Activated CD4-positive, alpha-beta T cell treated with anti-CD3 and anti-CD28 coated beads for 48 hours (primary cell): ENCODE measurements at regions not wholly inside any gene's neighbourhood (a gene's known extent, or its start where the extent isn't known, plus 50 kb on each side); places are given as distances from the start of the nearest gene placed in this dataset.

Experiments used
- DNase-seq: peaks from one replicate; pipeline ENCODE4 v3.0.0-alpha.2; 2020

DNA sequence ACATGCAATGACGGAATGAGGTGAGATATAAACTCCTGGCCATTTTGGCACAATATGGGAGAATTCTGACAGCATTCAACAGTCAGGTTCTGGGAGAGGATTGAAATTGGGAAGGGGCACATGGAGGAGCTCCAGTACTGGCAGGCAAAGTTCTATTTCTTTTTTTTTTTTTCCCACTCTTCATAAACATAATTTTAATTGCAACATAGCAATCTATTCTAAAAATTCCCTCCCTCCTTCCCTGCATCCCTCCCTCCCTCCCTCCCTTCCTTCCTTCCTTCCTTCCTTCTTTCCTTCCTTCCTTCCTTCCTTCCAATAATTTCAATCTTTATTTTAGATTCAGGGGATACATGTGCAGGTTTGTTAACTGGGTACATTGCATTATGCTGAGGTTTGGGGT lies 93.2 kb downstream of the PTCSC3 start:
- DNase-seq = no peak

DNA sequence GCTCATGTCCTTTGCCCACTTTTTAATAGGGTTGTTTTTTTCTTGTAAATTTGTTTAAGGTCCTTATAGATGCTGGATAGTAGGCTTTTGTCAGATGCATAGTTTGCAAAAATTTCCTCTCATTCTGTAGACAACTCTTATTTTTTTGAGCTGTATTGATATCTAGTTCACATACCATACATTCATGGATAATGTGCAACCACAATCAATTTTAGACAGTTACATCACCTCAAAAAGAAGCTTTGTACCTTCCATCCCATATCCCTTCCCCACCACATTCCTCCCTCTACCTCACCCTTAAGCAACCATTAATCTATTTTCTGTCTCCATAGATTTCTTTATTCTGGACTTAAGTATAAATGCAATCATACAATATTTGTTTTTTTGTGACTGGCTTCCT lies 98.4 kb downstream of the PTCSC3 start:
- no peak for DNase-seq

DNA sequence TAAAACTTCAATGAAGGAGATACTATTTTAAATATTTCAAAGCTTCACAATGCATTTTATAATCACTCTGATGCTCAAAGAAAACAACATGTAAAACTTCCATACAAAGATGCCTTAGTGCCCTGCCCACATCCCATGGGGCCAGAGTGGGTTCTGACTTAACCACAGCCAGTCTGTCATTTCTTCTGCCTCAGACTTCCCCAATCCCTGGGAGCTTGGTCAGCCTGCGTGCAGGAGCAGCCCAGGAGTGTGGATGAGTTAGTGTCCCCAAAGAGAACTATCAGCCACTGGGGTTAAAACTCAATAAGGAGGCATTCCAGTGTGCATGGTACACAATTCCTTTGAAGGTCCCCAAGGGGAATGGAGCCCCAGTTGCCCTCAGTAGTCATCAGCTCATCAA lies 100.3 kb downstream of the PTCSC3 start:
- DNase-seq = no peak

DNA sequence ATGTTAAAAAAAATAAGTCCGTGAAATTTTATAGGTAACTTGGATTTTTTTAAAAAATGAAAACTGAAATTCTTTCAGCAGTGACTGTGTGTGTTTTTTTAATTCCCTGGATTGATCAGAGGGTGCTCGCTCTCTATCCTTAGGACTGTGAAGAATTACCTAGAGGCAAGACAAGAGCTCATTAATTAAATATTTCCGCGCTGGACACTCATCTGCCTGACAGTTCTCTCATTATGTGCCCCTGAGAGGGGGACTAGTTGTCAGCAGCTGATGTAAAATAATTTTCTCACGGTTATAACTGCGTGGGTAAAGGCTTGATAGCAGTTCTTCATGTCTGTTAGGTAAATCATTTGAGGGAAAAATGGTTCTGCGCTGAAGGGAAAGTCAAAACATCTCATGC lies 101.3 kb downstream of the PTCSC3 start:
- DNase-seq = no peak

DNA sequence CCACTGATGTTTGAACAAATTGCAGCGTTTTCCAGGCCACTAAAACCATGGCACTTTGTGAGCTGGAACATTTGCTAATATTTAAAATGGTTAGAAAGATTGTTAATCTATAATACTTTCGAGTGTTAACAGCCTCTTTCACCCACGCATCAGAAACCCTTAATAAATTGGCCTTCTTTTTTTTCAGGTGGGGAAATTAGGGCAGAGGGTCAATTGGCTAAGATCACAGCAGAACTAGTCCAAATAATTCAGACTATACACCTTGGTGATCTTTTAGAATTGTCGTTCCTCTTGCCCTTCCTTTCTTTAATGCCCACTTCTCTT lies 105.8 kb downstream of the PTCSC3 start:
- DNase-seq = no peak

DNA sequence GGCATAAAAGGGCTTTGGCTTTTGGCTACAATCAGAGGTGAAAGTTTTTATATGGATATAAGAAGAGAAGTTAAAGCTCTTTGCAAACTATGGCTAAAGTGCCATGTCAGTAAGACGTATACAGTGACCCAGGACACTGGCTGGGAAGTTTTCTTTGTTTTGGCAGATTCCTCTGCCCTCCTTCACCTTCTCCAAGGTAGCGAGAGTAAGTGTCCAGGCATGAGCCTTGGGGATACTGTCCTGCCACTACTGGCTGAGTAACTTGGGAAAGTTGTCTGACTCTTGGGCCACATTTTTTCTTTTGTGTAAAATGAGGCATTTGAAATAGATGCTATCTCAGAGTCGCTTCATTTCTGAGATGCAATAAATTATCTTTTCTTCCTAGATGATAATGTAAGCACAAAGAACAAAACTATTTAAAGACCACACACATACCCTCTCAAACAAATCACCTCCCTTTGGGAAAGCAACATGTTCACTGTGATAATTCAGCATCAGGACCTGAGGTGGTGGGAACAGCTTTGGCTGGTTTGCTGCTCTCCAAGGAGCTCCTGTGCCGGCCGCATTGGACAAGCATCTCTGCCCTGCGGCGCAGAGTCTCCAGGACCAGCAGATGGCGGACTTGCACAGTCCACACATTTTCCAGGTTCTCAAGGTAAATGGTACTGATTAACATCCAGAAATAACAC lies 106.3 kb downstream of the PTCSC3 start:
- peak; percentile 63 for DNase-seq

DNA sequence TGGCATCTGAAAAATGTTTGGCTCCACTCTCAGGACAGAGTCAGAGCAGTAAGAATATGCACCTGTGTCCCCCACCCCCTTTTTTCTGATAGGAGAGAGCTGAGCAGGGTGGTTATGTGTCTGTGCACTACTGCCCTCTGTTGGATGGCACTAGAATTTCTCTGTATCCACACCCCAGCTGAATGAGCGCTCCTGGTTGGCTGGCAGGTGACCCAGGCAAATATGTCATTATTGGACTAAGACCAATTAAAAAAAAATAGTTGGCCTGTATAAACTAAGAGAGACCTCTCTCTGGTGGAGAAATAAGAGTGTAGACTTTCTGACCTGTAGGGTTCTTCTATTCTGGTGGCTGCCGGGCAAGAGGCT lies 107.0 kb downstream of the PTCSC3 start:
- peak; percentile 41 for DNase-seq

DNA sequence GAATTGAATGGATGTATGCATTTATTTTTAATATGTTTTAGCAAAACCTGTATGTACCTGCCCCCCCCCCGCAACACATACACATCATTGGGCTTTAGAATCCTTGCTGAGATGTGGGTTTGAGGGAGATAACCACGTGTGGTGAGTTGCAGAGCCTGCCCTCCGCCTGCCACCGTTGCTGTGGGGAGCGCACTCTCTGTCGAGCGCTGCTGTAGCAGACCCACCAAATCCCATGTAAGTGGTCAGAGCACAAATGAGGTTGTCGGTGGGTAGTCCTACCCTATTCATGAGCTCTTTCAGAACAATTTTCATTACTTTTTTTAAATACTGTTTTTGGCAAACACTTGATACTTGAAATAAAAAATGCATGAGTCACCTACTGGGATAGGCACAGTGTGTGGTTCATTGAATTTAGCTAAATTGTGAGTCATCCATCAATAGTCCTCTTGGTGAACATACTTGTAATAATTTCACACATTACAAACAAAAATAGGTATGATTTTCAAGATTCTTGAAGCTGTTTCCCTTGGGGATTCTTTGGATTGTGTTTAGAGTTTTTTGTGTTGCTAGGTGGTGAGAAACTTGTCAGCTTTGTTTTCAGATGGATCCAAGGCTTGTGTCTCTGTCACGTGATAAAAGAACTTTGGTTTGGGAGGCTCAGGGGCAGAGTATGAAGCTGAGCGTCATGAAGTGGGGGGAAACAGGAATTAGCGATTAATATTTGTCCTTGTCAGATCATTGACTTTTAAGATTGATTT lies 107.6 kb downstream of the PTCSC3 start:
- DNase-seq = no peak

DNA sequence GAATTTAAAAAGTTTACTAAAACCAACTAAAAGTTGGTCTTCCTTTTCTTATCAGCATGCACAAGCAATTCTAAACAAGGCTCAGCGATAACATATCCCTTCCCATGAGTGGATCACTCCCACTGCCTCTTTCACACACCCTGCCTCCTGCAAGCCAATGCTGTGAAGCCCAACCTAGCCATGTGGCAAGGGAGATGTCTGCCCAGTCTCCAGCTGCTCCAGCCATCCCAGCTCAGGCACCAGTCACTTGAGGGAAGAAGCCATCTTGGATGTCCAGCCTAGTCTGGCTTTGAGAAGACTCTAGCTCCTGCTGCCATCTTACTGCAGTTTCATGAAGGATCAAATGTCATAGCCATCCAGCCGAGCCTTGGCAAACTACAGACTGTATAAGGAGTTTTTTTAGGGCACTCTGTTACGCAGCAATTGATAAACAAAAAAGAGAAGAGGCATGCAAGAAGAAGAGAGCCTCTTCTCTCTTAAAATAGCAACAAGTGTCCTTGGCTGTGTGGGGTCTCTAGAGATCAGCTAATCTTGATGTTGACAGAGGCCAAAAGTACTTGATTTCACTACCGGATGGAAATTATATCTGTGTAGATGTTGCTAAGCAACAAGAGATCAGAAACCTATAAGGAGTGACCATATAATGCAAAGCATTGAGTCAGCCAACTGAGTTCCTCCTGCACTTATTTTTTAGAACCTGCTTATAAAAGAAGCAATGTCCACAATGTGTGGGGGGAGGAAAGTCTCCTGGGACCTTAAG lies 108.9 kb downstream of the PTCSC3 start:
- no peak for DNase-seq

DNA sequence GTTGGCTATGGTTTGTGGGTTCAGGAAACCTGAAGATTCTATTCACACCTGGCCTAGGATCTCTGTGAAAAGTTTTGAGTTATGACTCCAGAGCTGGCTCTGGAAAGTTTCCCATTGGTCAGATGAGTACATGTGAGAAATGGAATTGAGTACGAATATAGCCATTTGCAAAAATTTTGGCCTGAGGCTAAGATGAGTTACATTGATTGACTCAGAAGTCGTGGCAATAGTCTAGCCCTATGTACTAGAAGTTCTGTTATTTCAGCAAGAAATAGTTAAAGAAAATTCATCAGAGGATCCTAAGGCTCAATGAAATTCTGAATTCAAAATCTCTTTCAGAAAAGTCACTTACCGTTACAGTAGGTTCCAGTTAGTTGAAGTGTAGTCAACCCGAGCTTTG lies 109.9 kb downstream of the PTCSC3 start:
- no peak for DNase-seq

DNA sequence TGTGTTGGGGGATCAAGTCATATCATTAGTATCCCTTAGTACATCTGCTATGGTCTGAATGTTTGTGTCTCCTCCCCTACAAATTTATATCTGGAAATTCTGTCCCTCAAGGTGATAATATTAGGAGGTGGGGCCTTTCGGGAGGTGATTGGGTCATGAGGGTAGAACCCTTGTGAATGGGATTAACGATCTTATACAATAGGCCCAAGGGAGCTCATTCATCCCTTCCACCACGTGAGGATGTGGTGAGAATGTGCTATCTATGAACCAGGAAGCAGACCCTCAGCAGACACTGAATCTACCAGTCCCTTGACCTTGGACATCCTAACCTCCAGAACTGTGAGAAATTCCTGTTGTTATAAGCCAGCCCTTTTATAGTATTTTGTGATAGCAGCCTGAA lies 110.7 kb downstream of the PTCSC3 start:
- no peak for DNase-seq

DNA sequence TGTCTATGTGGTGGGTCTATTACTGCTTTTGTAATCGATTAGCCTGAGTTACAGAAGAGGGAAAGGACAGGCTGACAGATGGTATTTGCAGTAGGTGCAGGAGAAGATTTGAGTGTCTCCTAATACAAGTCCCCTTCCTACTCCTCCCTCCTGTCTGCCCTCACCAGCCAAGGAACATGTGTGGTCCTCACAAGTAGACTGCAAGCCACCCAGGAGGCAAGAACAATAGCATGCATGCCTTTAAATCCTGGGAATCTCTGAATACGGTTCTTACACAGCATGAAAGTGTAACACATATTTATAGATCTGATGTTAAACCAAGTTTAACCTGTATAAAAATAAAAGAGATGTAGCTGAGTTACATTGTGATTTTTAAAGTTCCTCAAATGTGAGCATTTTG lies 117.0 kb downstream of the PTCSC3 start:
- DNase-seq = no peak

DNA sequence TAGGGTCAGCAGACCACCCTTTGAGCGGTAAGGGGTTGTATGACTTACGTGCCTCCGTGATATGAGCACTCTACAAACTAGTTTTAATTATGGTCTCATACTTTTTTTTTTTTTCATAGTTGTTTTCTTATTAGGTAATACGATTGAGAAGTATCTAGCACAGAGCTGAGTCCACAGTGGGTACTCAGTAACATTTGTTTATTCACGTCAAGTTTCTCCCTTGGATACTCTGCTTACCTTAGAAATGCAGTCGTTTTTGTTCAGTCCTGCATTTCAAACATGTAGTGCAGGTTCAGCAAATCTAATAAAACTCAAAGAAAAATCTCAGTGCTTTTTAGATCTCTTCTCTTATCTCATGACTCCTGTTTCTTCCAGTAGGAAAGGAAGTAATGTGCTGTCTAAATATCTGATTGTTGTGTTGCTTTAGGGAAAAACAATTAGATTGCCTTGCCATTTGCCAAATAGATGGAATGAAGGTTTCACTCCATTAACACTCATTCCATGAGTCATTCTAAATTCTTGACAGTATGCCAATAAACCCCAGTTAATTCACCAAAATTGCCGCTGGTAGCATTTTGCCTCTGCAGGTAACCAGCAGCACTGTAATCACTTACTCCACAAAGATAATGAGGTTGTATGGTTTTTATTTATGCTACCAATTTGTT lies 118.9 kb downstream of the PTCSC3 start:
- no peak for DNase-seq

DNA sequence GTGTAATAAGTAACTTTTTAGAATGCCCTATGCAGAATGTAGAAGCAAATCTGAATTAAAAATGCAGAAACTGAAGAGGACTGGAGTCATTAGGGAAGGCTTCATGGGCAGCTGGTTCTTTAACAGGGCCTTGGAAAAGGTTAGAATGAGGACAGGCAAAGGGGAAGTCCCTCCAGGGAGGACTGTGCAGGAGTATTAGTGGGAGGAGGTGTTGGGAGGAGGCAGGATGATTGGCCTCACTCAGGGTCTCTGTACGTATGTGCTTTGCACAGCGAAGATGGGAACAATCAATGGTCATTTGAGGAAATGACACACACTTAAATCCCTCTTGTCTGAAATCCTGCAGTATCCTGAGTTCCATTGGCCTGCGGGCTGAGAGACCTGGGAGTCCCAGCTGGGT lies 119.7 kb downstream of the PTCSC3 start:
- no peak for DNase-seq

DNA sequence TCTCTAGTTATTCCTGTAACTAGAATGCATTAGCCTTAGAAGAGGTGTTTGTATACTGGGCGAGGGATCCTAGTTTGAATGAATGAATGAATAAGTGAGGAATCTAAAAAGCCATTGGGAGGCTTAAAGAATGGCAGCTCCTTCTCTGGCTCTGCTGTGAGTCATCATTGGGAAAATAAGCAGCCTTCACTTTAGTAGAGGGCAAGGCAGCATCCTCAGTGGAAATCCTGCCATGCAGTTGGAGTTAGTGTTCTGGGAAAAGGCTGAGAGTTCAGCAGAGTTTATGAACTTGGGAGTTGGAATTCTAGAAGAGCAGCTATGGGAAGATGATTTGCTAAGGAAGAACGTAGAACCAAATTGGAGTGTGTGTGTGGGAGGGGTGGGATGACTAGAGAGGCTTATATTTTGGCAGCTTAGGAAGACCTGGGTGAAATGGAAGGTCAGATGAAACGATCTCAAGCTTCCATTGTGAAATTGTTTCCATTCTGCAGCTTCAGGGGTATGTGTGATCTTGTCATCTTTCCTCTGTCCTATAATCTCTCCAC lies 120.8 kb downstream of the PTCSC3 start:
- no peak for DNase-seq

DNA sequence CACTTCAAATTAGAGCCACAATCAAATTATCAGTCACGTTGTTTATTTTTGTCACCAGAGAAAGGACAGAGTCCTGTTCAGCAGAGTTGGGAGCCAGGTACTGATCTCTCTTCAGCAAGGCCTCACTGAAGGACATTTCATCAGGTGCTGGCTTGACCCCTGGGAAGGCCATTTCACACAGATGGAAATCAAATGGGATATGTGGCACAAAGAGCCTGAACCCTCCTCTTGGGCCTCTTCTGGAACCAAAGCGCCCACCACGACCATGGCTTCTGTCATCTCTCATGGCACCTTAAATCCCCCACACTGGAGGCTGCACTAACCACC lies 121.5 kb downstream of the PTCSC3 start:
- no peak for DNase-seq

DNA sequence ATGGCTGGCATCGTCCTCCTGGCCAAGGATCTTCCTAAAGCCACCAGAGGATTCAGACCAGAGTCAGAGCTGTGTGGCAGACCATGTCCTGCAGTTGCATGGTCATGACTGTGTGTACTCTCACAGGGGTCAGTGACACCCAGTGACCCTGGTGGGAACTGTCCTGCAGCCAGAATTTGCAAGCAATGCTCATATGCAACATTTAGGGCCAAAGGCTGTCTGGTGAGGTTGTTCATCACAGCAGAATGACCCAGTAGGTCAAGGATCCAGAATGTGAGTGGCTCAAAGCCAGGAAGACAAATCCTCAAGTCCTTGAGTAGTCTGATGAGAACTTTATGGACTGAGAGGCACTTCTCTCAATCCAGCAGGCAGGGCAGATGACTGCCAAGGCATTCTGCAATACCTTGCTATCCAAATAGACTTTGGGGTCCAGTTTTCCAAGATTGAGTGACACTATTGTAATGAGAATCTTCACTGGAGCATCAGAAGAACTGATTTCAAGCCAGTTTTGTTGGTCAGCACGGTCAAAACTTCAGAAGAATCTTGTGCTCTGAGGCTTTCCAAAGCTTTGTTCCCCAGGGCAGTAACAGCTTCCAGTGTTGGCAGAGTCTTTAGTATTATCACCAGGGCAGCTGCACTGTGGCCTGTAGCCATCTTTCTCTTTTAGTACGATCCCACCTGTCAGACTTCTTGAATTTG lies 122.0 kb downstream of the PTCSC3 start:
- DNase-seq = no peak

DNA sequence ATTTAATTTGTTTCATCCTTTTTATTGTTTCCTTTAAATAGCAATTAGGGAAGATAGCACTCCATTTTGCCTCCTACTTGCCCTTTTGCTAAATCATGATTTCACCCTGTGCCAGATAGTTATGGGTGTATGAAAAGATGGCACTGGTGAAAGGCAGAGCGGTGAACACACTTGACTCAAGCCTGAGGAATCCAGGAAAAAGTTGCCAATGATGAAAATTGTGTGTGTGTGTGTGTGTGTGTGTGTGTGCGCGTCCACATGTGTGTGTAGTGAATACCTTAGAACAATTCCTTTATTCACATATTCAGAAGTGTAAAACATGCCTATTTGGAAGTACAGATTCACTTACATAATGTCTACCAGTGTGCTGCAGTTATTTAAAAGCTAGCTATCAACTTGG lies 123.8 kb downstream of the PTCSC3 start:
- DNase-seq = no peak

DNA sequence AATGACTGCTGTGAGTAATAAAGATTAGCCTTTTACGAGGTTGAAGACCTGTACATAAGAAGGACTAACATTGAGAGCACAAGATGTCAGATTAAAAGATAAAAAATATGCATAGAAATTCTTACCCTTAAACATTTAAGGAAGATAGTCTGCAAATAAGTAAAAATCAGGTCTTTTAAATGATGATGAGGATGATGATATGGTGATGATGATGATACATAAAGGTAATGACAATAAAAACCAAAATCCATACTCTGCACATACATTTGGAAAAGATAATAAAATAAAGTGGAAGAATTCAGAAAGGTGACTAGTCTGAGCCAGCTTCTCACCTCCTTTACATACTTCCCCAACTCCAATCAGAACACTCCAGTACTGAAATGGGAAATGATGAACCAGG lies 124.5 kb downstream of the PTCSC3 start:
- no peak for DNase-seq

DNA sequence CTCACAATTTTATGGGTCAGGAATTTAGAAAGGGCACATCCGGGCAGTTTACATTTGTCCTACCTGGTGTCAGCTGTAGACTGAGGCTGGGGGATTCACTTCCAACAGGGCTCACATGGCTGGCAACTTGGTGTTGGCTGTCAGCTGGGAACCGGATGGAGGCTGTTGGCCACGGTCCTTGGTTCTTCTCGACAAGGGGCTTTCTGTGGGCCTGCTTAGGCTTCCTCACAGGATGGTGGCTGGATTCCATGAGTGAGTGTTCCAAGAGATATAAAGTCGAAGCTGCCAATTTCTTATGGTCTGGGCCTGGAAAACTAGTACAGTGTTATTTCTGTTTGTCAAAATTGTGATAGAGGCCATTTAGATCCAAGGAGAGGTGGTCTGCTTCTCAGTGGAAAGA lies 127.9 kb downstream of the PTCSC3 start:
- no peak for DNase-seq

DNA sequence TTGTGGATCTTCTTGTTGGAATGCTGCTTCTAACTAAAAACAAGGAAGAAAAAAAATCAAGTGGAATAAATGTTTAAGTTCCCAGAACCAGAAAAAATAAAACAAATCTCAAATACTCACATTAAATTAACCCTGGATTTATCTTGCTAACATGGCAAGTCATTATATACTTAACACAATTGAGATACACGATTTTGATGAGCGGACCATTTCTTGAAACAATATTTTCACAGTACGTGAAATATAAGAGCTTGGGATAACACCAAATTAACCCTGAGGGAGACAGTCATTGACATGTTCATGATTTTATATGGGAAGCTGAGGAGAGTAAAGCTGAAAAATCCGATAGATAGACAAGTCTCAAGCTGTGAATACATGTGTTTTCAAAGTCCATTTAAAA lies 128.6 kb downstream of the PTCSC3 start:
- DNase-seq = no peak

DNA sequence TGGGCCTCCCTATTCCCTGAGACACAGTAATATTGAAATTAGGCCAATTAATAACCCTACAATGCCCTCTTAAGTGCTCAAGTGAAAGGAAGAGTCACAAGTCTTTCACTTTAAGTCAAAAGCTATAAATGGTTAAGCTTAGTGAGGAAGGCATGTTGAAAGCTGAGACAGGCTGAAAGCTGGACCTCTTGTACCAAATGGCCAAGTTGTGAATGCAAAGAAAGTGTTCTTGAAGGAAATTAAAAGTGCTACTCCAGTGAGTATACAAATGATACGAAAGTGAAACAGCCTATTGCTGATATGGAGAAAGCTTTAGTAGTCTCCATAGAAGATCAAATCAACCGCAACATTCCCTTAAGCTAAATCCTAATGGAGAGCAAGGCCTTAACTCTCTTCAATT lies 140.8 kb downstream of the PTCSC3 start:
- no peak for DNase-seq

DNA sequence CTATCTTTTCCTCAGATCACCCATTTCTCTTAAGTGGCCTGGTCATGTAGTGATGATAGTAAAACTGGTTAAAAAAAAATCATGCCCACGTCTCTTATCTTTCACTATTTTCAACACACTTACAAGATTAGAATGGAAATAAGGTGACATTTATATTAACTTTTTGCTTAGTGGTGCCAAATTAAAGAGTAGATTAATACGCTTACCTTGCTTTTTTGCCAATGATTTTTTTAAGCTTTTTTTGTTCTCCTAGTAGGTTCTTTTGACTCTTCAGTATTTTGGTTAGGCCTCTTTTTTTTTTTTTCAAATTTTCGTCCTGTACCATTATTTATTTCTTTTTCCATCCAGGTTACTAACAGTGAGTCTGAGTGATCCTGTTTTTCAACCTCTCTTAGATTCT lies 147.9 kb downstream of the PTCSC3 start:
- no peak for DNase-seq
